ENCODE measurements at regions not wholly inside any gene's neighbourhood (a gene's known extent, or its start where the extent isn't known, plus 50 kb on each side); places are given as distances from the start of the nearest gene placed in this dataset.
A peak's percentile ranks its signal among the peaks of the same experiment; 100 is the strongest.
"Not testable (repeated sequence)": the region's sequence is repeated elsewhere in the genome, so short reads cannot be mapped to it uniquely, and the experiment has no call there.

DNA sequence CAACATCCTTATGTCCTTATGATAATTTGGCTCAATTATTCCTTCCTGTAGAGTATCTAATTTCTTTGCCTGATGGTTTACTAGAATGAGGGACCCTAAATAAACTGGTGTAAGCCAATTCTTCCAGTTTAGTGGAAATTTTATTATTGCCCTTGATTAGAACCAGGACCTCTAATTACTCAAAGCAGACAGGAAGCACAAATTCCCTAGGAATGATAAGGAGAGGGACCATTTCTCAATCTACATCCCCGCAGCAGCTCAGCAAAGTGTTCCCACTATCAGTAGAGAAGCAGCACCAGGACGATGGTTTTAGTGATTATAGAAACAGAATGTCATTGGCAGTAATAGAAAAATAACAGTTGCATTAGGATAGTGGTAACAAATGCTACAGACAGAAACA lies 97.1 kb downstream of the PLPPR4 start:
- intact Hi-C loops (cut with DNase I): no loop called here
- DNase-seq (no peak), ATAC-seq (no peak)

DNA sequence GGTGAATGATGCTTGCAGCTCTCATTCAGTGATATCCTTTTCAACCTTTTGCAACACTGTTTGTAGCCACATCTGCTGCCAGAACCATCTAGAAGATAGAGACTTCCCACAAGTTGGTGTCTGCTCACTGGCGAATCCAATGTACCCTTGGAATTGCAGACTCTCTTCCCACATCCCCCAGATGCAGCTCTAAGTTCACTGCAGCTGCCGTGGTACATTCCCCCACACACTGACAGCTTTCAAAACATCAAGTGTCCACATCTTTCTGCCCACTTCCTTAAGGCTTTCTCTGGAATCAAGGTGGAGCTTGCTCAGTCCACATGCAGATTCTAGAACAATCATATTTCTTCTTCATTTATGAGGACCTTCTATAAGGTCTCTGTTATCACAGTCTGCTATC lies 99.2 kb downstream of the PLPPR4 start:
- no peak for ATAC-seq
- intact Hi-C loops (cut with DNase I): no loop called here

DNA sequence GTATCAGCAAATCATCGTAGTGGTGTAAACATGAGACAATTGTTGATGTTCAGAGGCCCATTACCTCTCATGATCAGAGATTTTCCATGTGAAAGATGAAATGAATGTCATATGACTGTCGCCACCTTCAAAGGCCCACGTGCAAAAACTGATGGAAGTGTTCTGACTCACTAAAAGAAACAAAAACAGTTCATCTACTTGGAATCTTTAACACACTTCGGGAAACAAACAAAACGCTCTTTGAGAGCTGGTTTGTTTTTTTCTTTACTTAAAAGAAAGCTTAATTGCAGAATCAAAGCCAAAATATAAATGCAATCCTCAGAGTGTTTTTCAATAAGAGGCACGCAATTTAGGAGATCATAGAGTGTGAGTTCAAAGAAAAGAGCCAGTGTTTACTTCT lies 100.8 kb downstream of the PLPPR4 start:
- no peak for DNase-seq
- intact Hi-C loops (cut with DNase I): no loop called here
- ATAC-seq: no peak

More for the DNA sequence above, 99.2 kb downstream of the PLPPR4 start:
- DNase-seq: no peak

DNA sequence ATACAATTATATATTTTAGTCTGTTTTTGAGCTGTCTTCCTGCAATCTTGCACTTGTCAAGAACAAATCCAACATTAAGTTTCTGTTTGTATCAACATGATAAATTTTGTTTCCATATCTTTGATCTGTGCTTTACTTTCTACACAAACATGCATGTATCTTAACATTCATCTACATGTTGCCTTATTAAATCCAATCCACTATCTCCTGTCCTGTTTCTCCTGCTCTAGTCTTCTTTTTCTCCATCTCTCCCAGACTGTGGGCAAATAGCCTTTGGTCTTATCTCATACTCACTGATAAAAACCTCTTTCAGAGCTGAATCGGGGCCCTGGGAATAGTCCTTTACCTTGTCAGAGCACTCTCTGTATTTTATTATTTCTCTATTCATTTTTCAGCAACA lies 101.3 kb downstream of the PLPPR4 start:
- no peak for DNase-seq
- ATAC-seq: no peak
- intact Hi-C loops (cut with DNase I): no loop called here

DNA sequence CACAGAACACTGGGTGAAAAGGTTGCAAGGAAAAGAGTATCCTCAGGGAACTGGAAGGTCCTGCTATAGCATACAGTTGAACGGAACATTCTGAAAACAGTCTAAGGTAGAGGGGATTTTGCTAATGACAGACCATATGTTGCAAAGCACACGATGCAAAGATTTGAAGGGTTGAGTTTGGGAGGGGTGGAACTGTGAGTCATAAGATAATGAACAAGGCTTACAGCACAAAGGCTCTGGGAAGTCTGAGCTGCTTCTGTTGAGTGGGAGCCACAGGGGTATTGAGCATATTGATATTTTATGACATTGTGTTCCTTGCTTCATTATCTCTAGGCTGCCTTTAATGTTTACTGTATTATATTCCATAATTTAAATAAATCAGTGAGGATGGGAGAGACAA lies 104.9 kb downstream of the PLPPR4 start:
- DNase-seq (no peak), ATAC-seq (no peak)
- intact Hi-C loops (cut with DNase I): no loop called here

DNA sequence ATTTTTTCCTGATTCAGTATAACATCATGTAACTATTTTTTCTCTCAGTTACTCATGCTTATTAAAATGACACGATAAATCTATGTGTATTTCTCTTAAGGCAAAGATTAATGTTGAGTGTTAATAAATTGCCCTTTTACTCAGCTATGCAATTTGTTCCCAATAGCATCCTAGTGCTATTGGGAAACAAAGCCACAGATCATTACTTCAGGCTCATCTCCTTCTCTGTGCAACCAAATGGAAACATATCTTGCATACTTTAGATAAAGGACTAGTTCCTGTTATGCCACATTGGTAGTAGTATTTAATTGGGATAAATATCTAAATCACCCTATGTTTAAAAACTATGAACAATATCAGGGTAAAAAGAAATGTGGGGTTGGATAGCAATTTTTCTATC lies 106.2 kb downstream of the PLPPR4 start:
- intact Hi-C loops (cut with DNase I): no loop called here
- DNase-seq (no peak), ATAC-seq (no peak)

DNA sequence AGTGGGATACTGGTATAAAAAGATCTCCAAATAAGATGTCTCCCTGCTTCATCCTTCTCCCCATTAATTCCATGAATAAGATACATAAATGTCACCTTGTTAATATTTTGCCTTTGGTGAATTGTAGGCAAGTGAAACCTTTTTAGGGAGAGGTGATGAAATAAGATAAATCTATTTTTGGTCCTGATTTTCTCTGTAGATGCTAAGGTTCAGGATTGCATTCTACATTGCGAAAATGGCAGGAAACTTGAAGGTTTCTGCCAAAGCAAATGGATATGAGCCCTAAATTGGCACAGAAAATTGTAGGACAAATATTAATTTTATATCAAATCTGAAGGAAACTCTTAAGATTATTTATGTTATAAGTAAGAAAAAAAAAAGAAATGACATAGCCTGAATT lies 107.1 kb downstream of the PLPPR4 start:
- intact Hi-C loops (cut with DNase I): no loop called here
- ATAC-seq: no peak

DNA sequence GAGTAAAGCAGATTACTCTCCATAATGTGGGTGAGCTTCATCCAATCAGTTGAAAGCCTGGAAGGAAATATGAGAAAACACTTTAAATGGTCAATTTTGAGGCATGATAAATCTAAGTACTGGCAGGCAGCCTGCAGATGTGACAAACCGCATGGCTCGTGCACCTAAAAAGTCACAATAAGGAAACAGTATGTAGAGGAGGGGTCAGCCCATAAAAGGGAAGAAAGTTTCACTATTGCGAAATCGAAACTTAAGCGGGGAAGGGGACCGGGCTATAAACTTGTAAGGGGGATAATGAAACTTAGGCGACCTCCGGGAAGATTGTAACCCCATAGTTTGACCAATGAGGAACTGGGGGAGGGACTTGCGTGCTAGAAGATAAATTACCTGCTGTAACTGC lies 109.8 kb downstream of the PLPPR4 start:
- ATAC-seq (no peak), DNase-seq (no peak)
- intact Hi-C loops (cut with DNase I): no loop called here

More for the DNA sequence above, 107.1 kb downstream of the PLPPR4 start:
- no peak for DNase-seq

DNA sequence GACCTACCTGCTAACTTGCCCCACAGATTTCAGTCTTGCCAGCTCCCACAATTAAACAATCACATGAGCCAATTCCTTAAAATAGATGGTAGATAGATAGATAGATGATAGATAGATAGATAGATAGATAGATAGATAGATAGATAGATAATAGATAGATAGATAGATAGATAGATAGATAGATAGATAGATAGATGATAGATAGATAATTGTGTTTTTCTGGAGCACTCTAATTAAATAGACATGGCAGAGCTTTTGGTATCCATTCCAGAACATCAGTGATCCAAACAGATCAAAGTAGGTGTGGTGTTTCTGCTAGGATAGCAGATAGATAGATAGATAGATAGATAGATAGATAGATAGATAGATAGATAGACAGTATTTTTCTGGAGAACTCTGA lies 110.4 kb downstream of the PLPPR4 start:
- DNase-seq; intact Hi-C loops (cut with DNase I); ATAC-seq: not testable (repeated sequence)

DNA sequence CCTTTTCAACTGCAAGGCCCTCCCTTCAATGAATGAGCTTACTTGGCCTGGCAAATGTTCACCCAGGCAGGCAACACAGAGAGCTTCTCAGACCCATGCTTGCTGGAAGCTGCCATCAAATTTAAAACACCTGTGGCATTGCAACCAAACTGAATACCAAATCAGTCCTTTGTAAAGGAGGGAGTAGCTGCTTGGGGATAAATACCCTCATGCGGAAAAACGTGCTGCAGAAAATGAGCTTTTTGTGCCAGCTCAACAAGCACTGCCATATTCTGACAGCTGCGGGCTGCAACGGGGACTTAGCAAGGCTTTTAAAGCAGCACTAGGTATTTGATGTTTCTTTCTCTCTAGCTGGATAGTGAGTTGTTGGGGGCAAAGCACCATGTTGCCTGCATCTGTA lies 119.7 kb downstream of the PLPPR4 start:
- DNase-seq: no peak
- no peak for ATAC-seq
- intact Hi-C loops (cut with DNase I): no loop called here

DNA sequence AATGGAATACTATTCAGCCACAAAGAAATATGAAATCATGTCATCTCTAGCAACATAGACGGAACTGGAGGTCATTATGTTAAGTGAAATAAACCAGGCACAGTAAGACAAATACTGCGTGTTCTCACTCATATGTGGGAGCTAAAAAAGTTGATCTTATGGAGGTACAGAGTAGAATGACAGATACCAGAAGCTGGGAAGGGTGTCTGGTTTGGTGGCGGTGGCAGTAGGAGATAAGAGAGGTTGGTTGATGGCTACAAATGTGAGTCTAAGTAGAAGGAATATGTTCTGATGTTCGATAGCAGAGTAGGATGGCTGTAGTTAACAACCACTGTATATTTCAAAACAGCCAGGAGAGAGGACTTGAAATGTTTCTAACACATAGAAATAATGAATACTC lies 121.6 kb downstream of the PLPPR4 start:
- intact Hi-C loops (cut with DNase I): no loop called here
- ATAC-seq (no peak), DNase-seq (no peak)

DNA sequence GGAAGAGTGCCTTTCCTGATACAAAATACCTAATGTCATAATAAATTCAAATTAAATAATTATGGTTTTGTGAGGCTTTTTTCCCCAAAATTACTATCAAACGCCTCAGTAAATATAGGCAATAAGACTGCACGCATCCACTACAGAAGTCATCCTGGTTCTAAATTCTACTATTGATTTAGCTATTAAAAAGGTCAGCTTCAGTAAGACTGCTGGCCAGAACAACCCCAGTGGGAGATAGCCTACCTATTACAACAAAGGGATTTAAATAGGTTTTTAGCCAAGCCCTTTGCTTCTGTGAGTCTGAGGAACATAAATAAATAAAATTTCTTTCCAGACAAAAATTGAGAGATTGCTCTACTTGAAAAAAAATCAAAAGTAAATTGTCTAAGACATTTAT lies 132.1 kb downstream of the PLPPR4 start:
- ATAC-seq: no peak
- intact Hi-C loops (cut with DNase I): no loop called here

DNA sequence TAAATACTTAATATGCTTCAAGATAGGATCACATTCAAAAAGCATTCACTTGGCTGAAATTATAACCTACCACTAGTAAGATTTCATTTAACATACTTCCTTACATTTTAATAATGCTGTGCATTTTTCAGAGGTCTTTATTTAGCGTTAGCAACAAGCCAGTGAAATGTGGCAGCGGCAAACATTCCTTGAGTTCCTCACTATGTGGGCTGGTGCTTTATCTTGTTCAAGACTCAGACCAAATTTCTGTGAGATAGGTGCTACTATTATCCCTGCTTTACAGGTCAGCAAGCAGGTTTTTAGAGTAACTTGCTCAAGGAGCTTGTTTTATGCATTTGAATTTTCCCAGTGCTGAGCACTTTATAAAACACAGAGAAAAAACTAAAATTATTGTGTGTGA lies 132.7 kb downstream of the PLPPR4 start:
- peak in 1 of 2 donors; percentile 40 for ATAC-seq
- no peak for DNase-seq
- intact Hi-C loops (cut with DNase I): no loop called here

More for the DNA sequence above, 132.1 kb downstream of the PLPPR4 start:
- DNase-seq: no peak

DNA sequence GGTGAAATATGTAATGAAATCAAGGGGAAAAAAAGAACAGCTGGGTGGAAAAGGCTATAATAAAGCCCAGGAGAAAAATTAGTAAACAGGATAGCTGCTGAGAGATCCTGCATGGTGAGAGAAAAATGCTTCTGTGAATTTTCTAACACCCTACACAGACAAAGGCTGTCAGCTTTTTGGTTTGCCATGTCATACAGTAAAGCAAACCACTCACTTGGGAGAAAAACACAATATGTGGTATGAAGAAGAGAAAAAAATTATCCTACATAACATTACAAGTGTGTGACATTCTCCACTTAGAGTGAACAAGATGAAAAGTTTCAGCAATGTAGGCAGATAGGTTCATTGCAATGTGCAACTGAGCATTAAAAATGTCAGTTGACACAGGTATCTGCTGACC lies 133.6 kb downstream of the PLPPR4 start:
- no peak for DNase-seq
- intact Hi-C loops (cut with DNase I): no loop called here
- ATAC-seq: no peak

DNA sequence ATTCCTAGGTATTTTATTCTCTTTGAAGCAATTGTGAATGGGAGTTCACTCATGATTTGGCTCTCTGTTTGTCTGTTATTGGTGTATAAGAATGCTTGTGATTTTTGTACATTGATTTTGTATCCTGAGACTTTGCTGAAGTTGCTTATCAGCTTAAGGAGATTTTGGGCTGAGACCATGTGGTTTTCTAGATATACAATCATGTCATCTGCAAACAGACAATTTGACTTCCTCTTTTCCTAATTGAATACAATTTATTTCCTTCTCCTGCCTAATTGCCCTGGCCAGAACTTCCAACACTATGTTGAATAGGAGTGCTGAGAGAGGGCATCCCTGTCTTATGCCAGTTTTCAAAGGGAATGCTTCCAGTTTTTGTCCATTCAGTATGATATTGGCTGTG lies 137.3 kb downstream of the PLPPR4 start:
- intact Hi-C loops (cut with DNase I); DNase-seq; ATAC-seq: not testable (repeated sequence)

DNA sequence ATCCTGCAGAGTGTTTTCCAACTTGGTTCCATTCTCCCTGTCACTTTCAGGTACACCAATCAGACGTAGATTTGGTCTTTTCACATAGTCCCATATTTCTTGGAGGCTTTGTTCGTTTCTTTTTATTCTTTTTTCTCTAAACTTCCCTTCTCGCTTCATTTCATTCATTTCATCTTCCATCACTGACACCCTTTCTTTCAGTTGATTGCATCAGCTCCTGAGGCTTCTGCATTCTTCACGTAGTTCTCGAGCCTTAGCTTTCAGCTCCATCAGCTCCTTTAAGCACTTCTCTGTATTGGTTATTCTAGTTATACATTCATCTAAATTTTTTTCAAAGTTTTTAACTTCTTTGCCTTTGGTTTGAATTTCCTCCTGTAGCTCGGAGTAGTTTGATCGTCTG lies 140.1 kb downstream of the PLPPR4 start:
- intact Hi-C loops (cut with DNase I); DNase-seq; ATAC-seq: not testable (repeated sequence)

DNA sequence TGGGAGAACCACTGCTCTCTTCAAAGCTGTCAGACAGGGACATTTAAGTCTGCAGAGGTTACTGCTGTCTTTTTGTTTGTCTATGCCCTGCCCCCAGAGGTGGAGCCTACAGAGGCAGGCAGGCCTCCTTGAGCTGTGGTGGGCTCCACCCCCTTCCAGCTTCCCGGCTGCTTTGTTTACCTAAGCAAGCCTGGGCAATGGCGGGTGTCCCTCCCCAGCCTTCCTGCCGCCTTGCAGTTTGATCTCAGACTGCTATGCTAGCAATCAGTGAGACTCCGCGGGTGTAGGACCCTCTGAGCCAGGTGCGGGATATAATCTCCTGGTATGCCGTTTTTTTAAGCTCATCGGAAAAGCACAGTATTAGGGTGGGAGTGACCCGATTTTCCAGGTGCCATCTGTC lies 141.0 kb downstream of the PLPPR4 start:
- intact Hi-C loops (cut with DNase I); ATAC-seq; DNase-seq: not testable (repeated sequence)

DNA sequence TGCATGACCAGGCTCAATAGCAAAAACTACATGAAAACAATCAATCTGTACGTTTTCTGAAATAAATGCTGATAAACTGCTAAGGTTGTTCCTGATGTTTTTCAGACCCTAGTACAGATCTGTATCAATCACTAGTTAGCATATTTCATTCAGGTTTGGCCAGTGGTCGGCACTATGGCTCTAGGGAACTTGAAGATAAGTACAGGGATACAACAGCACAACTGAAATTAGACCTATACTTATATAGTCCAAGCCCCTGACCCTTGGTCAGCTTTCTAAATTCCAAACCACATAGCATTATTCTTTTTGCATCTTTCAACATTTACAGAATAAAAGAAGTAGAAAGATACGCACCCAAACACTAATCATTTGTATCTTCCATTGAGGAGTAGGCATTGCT lies 142.7 kb downstream of the PLPPR4 start:
- intact Hi-C loops (cut with DNase I): no loop called here
- ATAC-seq (no peak), DNase-seq (no peak)

DNA sequence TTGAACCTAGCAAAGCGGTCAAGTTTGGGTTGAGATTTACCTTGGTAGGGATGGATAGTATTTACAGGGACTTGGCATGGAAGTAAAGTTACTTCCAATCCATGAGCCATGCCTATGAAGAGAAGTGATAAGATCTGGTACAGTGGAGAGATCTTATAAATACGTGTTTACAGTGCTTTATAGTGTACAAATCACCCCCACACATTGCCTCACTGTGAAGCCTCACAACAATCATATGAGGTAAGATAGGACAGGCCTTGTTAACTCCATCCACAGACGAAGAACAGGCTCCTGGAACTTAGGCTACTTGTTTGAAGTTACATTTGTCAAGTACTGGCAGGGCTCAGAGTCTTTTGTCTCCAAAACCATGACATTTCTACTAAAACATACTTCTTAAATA lies 159.8 kb downstream of the PLPPR4 start:
- DNase-seq: no peak
- no peak for ATAC-seq
- intact Hi-C loops (cut with DNase I): no loop called here

DNA sequence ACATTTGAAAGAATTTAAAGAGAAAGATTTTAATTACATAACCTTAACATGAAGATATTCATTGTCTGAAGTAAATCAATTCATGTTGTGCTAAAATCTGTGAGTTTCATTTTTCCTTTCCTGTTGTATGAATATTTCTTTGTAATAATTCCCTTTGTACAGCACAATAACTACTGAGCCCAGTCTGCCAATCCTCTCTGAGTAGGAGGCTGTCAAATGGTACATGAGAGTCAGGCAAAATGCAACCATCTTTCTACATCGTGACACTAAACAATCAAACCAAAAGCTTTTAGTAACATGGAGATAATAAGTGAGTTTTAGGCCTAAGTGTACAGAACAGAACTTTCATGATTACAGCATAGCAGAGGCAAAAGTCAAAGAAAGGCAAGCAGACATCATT lies 165.5 kb downstream of the PLPPR4 start:
- intact Hi-C loops (cut with DNase I): no loop called here
- DNase-seq (no peak), ATAC-seq (no peak)

DNA sequence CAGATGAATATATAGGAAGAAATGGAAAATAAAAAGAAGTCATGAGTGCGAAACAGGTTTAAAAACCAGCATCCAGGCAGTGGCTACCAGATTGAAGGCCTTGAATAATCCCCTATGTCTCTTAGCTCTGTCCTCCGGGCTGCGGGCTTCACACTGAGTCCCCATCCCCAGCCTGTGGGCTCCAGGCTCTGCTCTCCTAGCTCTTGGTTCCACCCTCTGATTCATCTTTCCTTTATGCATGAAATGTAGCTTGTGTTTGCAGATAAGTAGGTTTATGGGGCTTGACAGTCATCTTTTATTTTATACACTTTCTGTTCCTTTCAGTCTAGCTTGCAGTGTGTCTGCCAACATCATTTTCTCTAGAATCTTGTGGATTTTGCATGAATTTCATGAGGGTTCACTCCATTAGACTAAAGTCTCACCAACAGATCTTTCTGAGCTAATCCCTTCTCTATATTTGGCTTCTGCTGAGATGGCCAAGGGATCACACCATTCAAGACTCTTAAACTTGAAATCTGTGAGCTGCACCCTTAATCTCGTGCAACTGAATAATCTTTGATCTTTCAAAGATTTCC lies 174.5 kb downstream of the PLPPR4 start:
- ATAC-seq (no peak), DNase-seq (no peak)
- intact Hi-C loops (cut with DNase I): no loop called here

Measured in left cardiac atrium (tissue), 4 donors.